Stimulated activated CD8-positive, alpha-beta memory T cell treated with anti-CD3 and anti-CD28 coated beads, Interleukin-2, amount 100 ng/mL, for 48 hours (primary cell): ENCODE measurements at regions not wholly inside any gene's neighbourhood (a gene's known extent, or its start where the extent isn't known, plus 50 kb on each side); places are given as distances from the start of the nearest gene placed in this dataset.
"Not testable (repeated sequence)": the region's sequence is repeated elsewhere in the genome, so short reads cannot be mapped to it uniquely, and the experiment has no call there.

Experiments
- DNase-seq, 2 donors: peaks; one replicate each; pipeline ENCODE4 v3.0.0-alpha.2; 2020; ENCODE audit warnings: low read depth in 2 of 2

GRCh38 chr1:83395130-83395529 is 603.8 kb downstream of the TTLL7 start:
- not testable (repeated sequence) for DNase-seq

GRCh38 chr1:83386946-83387345 is 612.0 kb downstream of the TTLL7 start:
- not testable (repeated sequence) for DNase-seq

GRCh38 chr1:83383107-83383506 is 615.8 kb downstream of the TTLL7 start:
- not testable (repeated sequence) for DNase-seq

- DNase-seq = not testable (repeated sequence)
Observed at GRCh38 chr1:83373018-83373417, 625.9 kb downstream of the TTLL7 start.

GRCh38 chr1:83369853-83370252 is 629.1 kb downstream of the TTLL7 start:
- DNase-seq = not testable (repeated sequence)

- not testable (repeated sequence) for DNase-seq
Observed at GRCh38 chr1:83365320-83365719, 633.6 kb downstream of the TTLL7 start.

- not testable (repeated sequence) for DNase-seq
Observed at GRCh38 chr1:83345375-83345774, 653.6 kb downstream of the TTLL7 start.

- DNase-seq = not testable (repeated sequence)
Observed at GRCh38 chr1:83343767-83344166, 655.2 kb downstream of the TTLL7 start.

GRCh38 chr1:83342995-83343394 is 655.9 kb downstream of the TTLL7 start:
- not testable (repeated sequence) for DNase-seq

- not testable (repeated sequence) for DNase-seq
Observed at GRCh38 chr1:83332308-83332707, 666.6 kb downstream of the TTLL7 start.

GRCh38 chr1:83318366-83318765 is 680.6 kb downstream of the TTLL7 start:
- DNase-seq = no peak

GRCh38 chr1:83315446-83315845 is 683.5 kb downstream of the TTLL7 start:
- DNase-seq = not testable (repeated sequence)

GRCh38 chr1:83310161-83310560 is 688.8 kb downstream of the TTLL7 start:
- DNase-seq = not testable (repeated sequence)

GRCh38 chr1:83309035-83309434 is 689.9 kb downstream of the TTLL7 start:
- not testable (repeated sequence) for DNase-seq

- not testable (repeated sequence) for DNase-seq
Observed at GRCh38 chr1:83306811-83307210, 692.1 kb downstream of the TTLL7 start.

- DNase-seq = not testable (repeated sequence)
Observed at GRCh38 chr1:83295594-83295993, 703.3 kb downstream of the TTLL7 start.

GRCh38 chr1:83287391-83287790 is 711.5 kb downstream of the TTLL7 start:
- DNase-seq = not testable (repeated sequence)

GRCh38 chr1:83274656-83275055 is 724.3 kb downstream of the TTLL7 start:
- DNase-seq = not testable (repeated sequence)

GRCh38 chr1:83272484-83272883 is 726.4 kb downstream of the TTLL7 start:
- not testable (repeated sequence) for DNase-seq

GRCh38 chr1:83271834-83272233 is 727.1 kb downstream of the TTLL7 start:
- DNase-seq = not testable (repeated sequence)

- not testable (repeated sequence) for DNase-seq
Observed at GRCh38 chr1:83270801-83271200, 728.1 kb downstream of the TTLL7 start.

GRCh38 chr1:83263808-83264207 is 735.1 kb downstream of the TTLL7 start:
- DNase-seq = not testable (repeated sequence)

GRCh38 chr1:83251687-83252086 is 747.2 kb downstream of the TTLL7 start:
- not testable (repeated sequence) for DNase-seq

GRCh38 chr1:83246780-83247179 is 752.2 kb downstream of the TTLL7 start:
- not testable (repeated sequence) for DNase-seq
